ENCODE measurements at regions not wholly inside any gene's neighbourhood (a gene's known extent, or its start where the extent isn't known, plus 50 kb on each side); places are given as distances from the start of the nearest gene placed in this dataset.
A peak's percentile ranks its signal among the peaks of the same experiment; 100 is the strongest.

GRCh38 chr11:106331176-106331575, 253.7 kb downstream of the AASDHPPT start:
- H3K4me3 ChIP-seq (ENCODE audit: low read length in 2 of 2): no peak overlapping the region
- ChIA-PET POLR2A (ENCODE audit: partially characterized antibody) (no interaction called here), CTCF (ENCODE audit: partially characterized antibody) (no interaction called here)
- H3K4me3 Mint-ChIP-seq: no peak overlapping the region
- no peaks in the 10 kb centered on the region for H3K9me3 ChIP-seq (ENCODE audit: control insufficient read depth in 1 of 2, low read length in 2 of 2)
- no peaks in the 10 kb centered on the region for H3K4me1 Mint-ChIP-seq
- no peaks in the 10 kb centered on the region for H3K36me3 Mint-ChIP-seq
- no peak overlapping the region for H3K27ac ChIP-seq (ENCODE audit: low read depth, low read length)
- H3K27ac Mint-ChIP-seq: no peak overlapping the region
- no peak for DNase-seq
- no peaks in the 10 kb centered on the region for H3K36me3 ChIP-seq (ENCODE audit: insufficient read depth, low read length)
- H3K9me3 Mint-ChIP-seq: peaks cover 0 to 5% (median under 1%) of the 10 kb centered on the region in 8 donors
- H3K27me3 ChIP-seq (ENCODE audit: insufficient read depth, low read length): no peaks in the 10 kb centered on the region
- no peaks in the 10 kb centered on the region for H3K4me1 ChIP-seq (ENCODE audit: insufficient read depth, low read length)
- no peaks in the 10 kb centered on the region for H3K27me3 Mint-ChIP-seq
- intact Hi-C loops (cut with micrococcal nuclease): no loop called here

- H3K27ac ChIP-seq (ENCODE audit: low read depth, low read length): no peak overlapping the region
- intact Hi-C loops (cut with micrococcal nuclease): no loop called here
- ChIA-PET CTCF (ENCODE audit: partially characterized antibody) (no interaction called here), POLR2A (ENCODE audit: partially characterized antibody) (no interaction called here)
- no peaks in the 10 kb centered on the region for H3K4me1 ChIP-seq (ENCODE audit: insufficient read depth, low read length)
- DNase-seq: no peak
- H3K27me3 ChIP-seq (ENCODE audit: insufficient read depth, low read length): no peaks in the 10 kb centered on the region
- H3K4me1 Mint-ChIP-seq: no peaks in the 10 kb centered on the region
- peaks cover 0 to 5% (median 1%) of the 10 kb centered on the region in 8 donors for H3K9me3 Mint-ChIP-seq
- H3K4me3 ChIP-seq (ENCODE audit: low read length in 2 of 2): no peak overlapping the region
- no peak overlapping the region for H3K4me3 Mint-ChIP-seq
- no peaks in the 10 kb centered on the region for H3K36me3 ChIP-seq (ENCODE audit: insufficient read depth, low read length)
- H3K9me3 ChIP-seq (ENCODE audit: control insufficient read depth in 1 of 2, low read length in 2 of 2): no peaks in the 10 kb centered on the region
- H3K27me3 Mint-ChIP-seq: no peaks in the 10 kb centered on the region
- no peak overlapping the region for H3K27ac Mint-ChIP-seq
- no peaks in the 10 kb centered on the region for H3K36me3 Mint-ChIP-seq
Measured at GRCh38 chr11:106333678-106334077, 256.2 kb downstream of the AASDHPPT start.

- peak overlapping the region in 1 of 8 donors; percentile 27 for H3K4me3 Mint-ChIP-seq
- H3K27ac Mint-ChIP-seq: no peak overlapping the region
- no peaks in the 10 kb centered on the region for H3K36me3 Mint-ChIP-seq
- no peak for DNase-seq
- Histone ChIP-seq H3K36me3 (ENCODE audit: insufficient read depth, low read length) (no peaks in the 10 kb centered on the region), H3K4me3 (ENCODE audit: low read length in 2 of 2) (no peak overlapping the region), H3K27ac (ENCODE audit: low read depth, low read length) (no peak overlapping the region), H3K9me3 (ENCODE audit: control insufficient read depth in 1 of 2, low read length in 2 of 2) (no peaks in the 10 kb centered on the region), H3K4me1 (ENCODE audit: insufficient read depth, low read length) (no peaks in the 10 kb centered on the region), H3K27me3 (ENCODE audit: insufficient read depth, low read length) (no peaks in the 10 kb centered on the region)
- H3K4me1 Mint-ChIP-seq: no peaks in the 10 kb centered on the region
- H3K9me3 Mint-ChIP-seq: peaks cover 0 to 5% (median under 1%) of the 10 kb centered on the region in 8 donors
- ChIA-PET CTCF (ENCODE audit: partially characterized antibody) (no interaction called here), POLR2A (ENCODE audit: partially characterized antibody) (no interaction called here)
- no peaks in the 10 kb centered on the region for H3K27me3 Mint-ChIP-seq
- intact Hi-C loops (cut with micrococcal nuclease): no loop called here
Measured at GRCh38 chr11:106344394-106344793, 266.9 kb downstream of the AASDHPPT start.

- no peaks in the 10 kb centered on the region for H3K36me3 ChIP-seq (ENCODE audit: insufficient read depth, low read length)
- no peaks in the 10 kb centered on the region for H3K27me3 Mint-ChIP-seq
- H3K4me1 ChIP-seq (ENCODE audit: insufficient read depth, low read length): no peaks in the 10 kb centered on the region
- ChIA-PET POLR2A (ENCODE audit: partially characterized antibody) (no interaction called here), CTCF (ENCODE audit: partially characterized antibody) (no interaction called here)
- H3K4me3 Mint-ChIP-seq: no peak overlapping the region
- H3K36me3 Mint-ChIP-seq: no peaks in the 10 kb centered on the region
- H3K4me3 ChIP-seq (ENCODE audit: low read length in 2 of 2): no peak overlapping the region
- no peak overlapping the region for H3K27ac Mint-ChIP-seq
- H3K27ac ChIP-seq (ENCODE audit: low read depth, low read length): no peak overlapping the region
- no peaks in the 10 kb centered on the region for H3K4me1 Mint-ChIP-seq
- no peaks in the 10 kb centered on the region for H3K9me3 ChIP-seq (ENCODE audit: control insufficient read depth in 1 of 2, low read length in 2 of 2)
- peaks cover 0 to 6% (median 2%) of the 10 kb centered on the region in 8 donors for H3K9me3 Mint-ChIP-seq
- intact Hi-C loops (cut with micrococcal nuclease): no loop called here
- DNase-seq: no peak
- H3K27me3 ChIP-seq (ENCODE audit: insufficient read depth, low read length): no peaks in the 10 kb centered on the region
Measured at GRCh38 chr11:106344966-106345365, 267.5 kb downstream of the AASDHPPT start.

GRCh38 chr11:106353031-106353430, 275.6 kb downstream of the AASDHPPT start:
- Histone ChIP-seq H3K4me1 (ENCODE audit: insufficient read depth, low read length) (no peaks in the 10 kb centered on the region), H3K27me3 (ENCODE audit: insufficient read depth, low read length) (no peaks in the 10 kb centered on the region), H3K9me3 (ENCODE audit: control insufficient read depth in 1 of 2, low read length in 2 of 2) (no peaks in the 10 kb centered on the region), H3K4me3 (ENCODE audit: low read length in 2 of 2) (no peak overlapping the region), H3K36me3 (ENCODE audit: insufficient read depth, low read length) (no peaks in the 10 kb centered on the region), H3K27ac (ENCODE audit: low read depth, low read length) (no peak overlapping the region)
- H3K9me3 Mint-ChIP-seq: peaks cover 0 to 7% (median 1%) of the 10 kb centered on the region in 8 donors
- no peaks in the 10 kb centered on the region for H3K36me3 Mint-ChIP-seq
- H3K4me1 Mint-ChIP-seq: no peaks in the 10 kb centered on the region
- no peak overlapping the region for H3K4me3 Mint-ChIP-seq
- H3K27ac Mint-ChIP-seq: no peak overlapping the region
- no peaks in the 10 kb centered on the region for H3K27me3 Mint-ChIP-seq
- ChIA-PET POLR2A (ENCODE audit: partially characterized antibody) (no interaction called here), CTCF (ENCODE audit: partially characterized antibody) (no interaction called here)
- intact Hi-C loops (cut with micrococcal nuclease): no loop called here
- DNase-seq: no peak

GRCh38 chr11:106369224-106369623, 291.8 kb downstream of the AASDHPPT start:
- H3K9me3 Mint-ChIP-seq: peaks cover 0 to 8% (median 0%) of the 10 kb centered on the region in 8 donors
- Histone ChIP-seq H3K9me3 (ENCODE audit: control insufficient read depth in 1 of 2, low read length in 2 of 2) (no peaks in the 10 kb centered on the region), H3K4me3 (ENCODE audit: low read length in 2 of 2) (no peak overlapping the region), H3K27ac (ENCODE audit: low read depth, low read length) (no peak overlapping the region), H3K27me3 (ENCODE audit: insufficient read depth, low read length) (no peaks in the 10 kb centered on the region), H3K4me1 (ENCODE audit: insufficient read depth, low read length) (no peaks in the 10 kb centered on the region), H3K36me3 (ENCODE audit: insufficient read depth, low read length) (no peaks in the 10 kb centered on the region)
- no peak overlapping the region for H3K4me3 Mint-ChIP-seq
- CTCF ChIA-PET (ENCODE audit: partially characterized antibody): no interaction called here
- H3K36me3 Mint-ChIP-seq: no peaks in the 10 kb centered on the region
- DNase-seq: no peak
- no peaks in the 10 kb centered on the region for H3K27me3 Mint-ChIP-seq
- H3K27ac Mint-ChIP-seq: no peak overlapping the region
- POLR2A ChIA-PET (ENCODE audit: partially characterized antibody): no interaction called here
- intact Hi-C loops (cut with micrococcal nuclease): no loop called here
- no peaks in the 10 kb centered on the region for H3K4me1 Mint-ChIP-seq

GRCh38 chr11:106378513-106379179, 301.2 kb downstream of the AASDHPPT start:
- H3K36me3 Mint-ChIP-seq: no peaks in the 10 kb centered on the region
- no peak overlapping the region for H3K4me3 Mint-ChIP-seq
- H3K27ac Mint-ChIP-seq: no peak overlapping the region
- Histone ChIP-seq H3K27me3 (ENCODE audit: insufficient read depth, low read length) (no peaks in the 10 kb centered on the region), H3K4me1 (ENCODE audit: insufficient read depth, low read length) (no peaks in the 10 kb centered on the region), H3K27ac (ENCODE audit: low read depth, low read length) (no peak overlapping the region), H3K36me3 (ENCODE audit: insufficient read depth, low read length) (no peaks in the 10 kb centered on the region), H3K9me3 (ENCODE audit: control insufficient read depth in 1 of 2, low read length in 2 of 2) (no peaks in the 10 kb centered on the region), H3K4me3 (ENCODE audit: low read length in 2 of 2) (no peak overlapping the region)
- POLR2A ChIA-PET (ENCODE audit: partially characterized antibody): no interaction called here
- CTCF ChIA-PET (ENCODE audit: partially characterized antibody): no interaction called here
- peaks cover 0 to 4% (median 0%) of the 10 kb centered on the region in 8 donors for H3K9me3 Mint-ChIP-seq
- no peaks in the 10 kb centered on the region for H3K27me3 Mint-ChIP-seq
- intact Hi-C loops (cut with micrococcal nuclease): no loop called here
- no peaks in the 10 kb centered on the region for H3K4me1 Mint-ChIP-seq
- DNase-seq: no peak

GRCh38 chr11:106379265-106379664, 301.8 kb downstream of the AASDHPPT start:
- H3K4me3 Mint-ChIP-seq: no peak overlapping the region
- H3K27ac Mint-ChIP-seq: no peak overlapping the region
- CTCF ChIA-PET (ENCODE audit: partially characterized antibody): no interaction called here
- Histone ChIP-seq H3K4me3 (ENCODE audit: low read length in 2 of 2) (no peak overlapping the region), H3K36me3 (ENCODE audit: insufficient read depth, low read length) (no peaks in the 10 kb centered on the region), H3K4me1 (ENCODE audit: insufficient read depth, low read length) (no peaks in the 10 kb centered on the region), H3K27me3 (ENCODE audit: insufficient read depth, low read length) (no peaks in the 10 kb centered on the region), H3K9me3 (ENCODE audit: control insufficient read depth in 1 of 2, low read length in 2 of 2) (no peaks in the 10 kb centered on the region), H3K27ac (ENCODE audit: low read depth, low read length) (no peak overlapping the region)
- no peaks in the 10 kb centered on the region for H3K27me3 Mint-ChIP-seq
- no peaks in the 10 kb centered on the region for H3K4me1 Mint-ChIP-seq
- intact Hi-C loops (cut with micrococcal nuclease): no loop called here
- H3K36me3 Mint-ChIP-seq: no peaks in the 10 kb centered on the region
- no peak for DNase-seq
- peaks cover 0 to 4% (median 1%) of the 10 kb centered on the region in 8 donors for H3K9me3 Mint-ChIP-seq
- POLR2A ChIA-PET (ENCODE audit: partially characterized antibody): no interaction called here

Data from CD4-positive, alpha-beta memory T cell (primary cell).